Activated naive CD8-positive, alpha-beta T cell treated with anti-CD3 and anti-CD28 coated beads, Interleukin-2, amount 10 ng/mL, durations not matched to agents 7 days and 5 days (primary cell): ENCODE measurements at regions not wholly inside any gene's neighbourhood (a gene's known extent, or its start where the extent isn't known, plus 50 kb on each side); places are given as distances from the start of the nearest gene placed in this dataset.
"Not testable (repeated sequence)": the region's sequence is repeated elsewhere in the genome, so short reads cannot be mapped to it uniquely, and the experiment has no call there.

Experiments used
- ATAC-seq: fragments of 150-1000 bp; cut with Tn5 transposase; one replicate; pipeline ENCODE4 v1.10.0; 2021; ENCODE audit warnings: low read depth, moderate library complexity
- POLR2A ChIA-PET: fragments of 350-600 bp; sonication (Branson Sonifier 250); formaldehyde crosslinking; loops from one replicate; lab custom pipeline; 2021; ENCODE audit warnings: antibody characterized with exemption; lab: Charles Lee
- DNase-seq: peaks from one replicate; pipeline ENCODE4 v3.0.0; 2021
- H3K27ac Mint-ChIP-seq: one replicate; pipeline ENCODE4 v1.8.0; 2022; ENCODE audit warnings: mild to moderate bottlenecking, mixed read lengths
- H3K27me3 Mint-ChIP-seq: one replicate; pipeline ENCODE4 v1.8.0; 2022; ENCODE audit warnings: mild to moderate bottlenecking, moderate library complexity, mixed read lengths
- H3K36me3 Mint-ChIP-seq: one replicate; pipeline ENCODE4 v1.8.0; 2021; ENCODE audit warnings: mild to moderate bottlenecking, mixed read lengths
- H3K4me1 Mint-ChIP-seq: one replicate; pipeline ENCODE4 v1.8.0; 2021; ENCODE audit warnings: mixed read lengths
- H3K4me3 Mint-ChIP-seq: one replicate; pipeline ENCODE4 v1.8.0; 2022; ENCODE audit warnings: mild to moderate bottlenecking, moderate library complexity, mixed read lengths
- H3K9me3 Mint-ChIP-seq: one replicate; pipeline ENCODE4 v1.8.0; 2021; ENCODE audit warnings: mixed read lengths

- POLR2A ChIA-PET, result no interaction called here
- H3K36me3 Mint-ChIP-seq, result no peaks in the 10 kb centered on the region
- no peak overlapping the region for H3K27ac Mint-ChIP-seq
- no peak for ATAC-seq
- DNase-seq, result no peak
- H3K4me1 Mint-ChIP-seq, result no peaks in the 10 kb centered on the region
- H3K4me3 Mint-ChIP-seq, result no peak overlapping the region
- H3K9me3 Mint-ChIP-seq, result no peaks in the 10 kb centered on the region
- no peaks in the 10 kb centered on the region for H3K27me3 Mint-ChIP-seq
These were observed 535.1 kb downstream of the TMEM135 start for GRCh38 chr11:87572881-87573280.

- POLR2A ChIA-PET, result no interaction called here
- H3K27me3 Mint-ChIP-seq, result no peaks in the 10 kb centered on the region
- no peak for DNase-seq
- no peak for ATAC-seq
- H3K9me3 Mint-ChIP-seq, result peaks cover 4% of the 10 kb centered on the region
- H3K36me3 Mint-ChIP-seq, result no peaks in the 10 kb centered on the region
- H3K4me3 Mint-ChIP-seq, result no peak overlapping the region
- no peak overlapping the region for H3K27ac Mint-ChIP-seq
- H3K4me1 Mint-ChIP-seq, result no peaks in the 10 kb centered on the region
These were observed 522.6 kb downstream of the TMEM135 start for GRCh38 chr11:87560352-87560751.

- H3K4me3 Mint-ChIP-seq, H3K27me3 Mint-ChIP-seq, H3K36me3 Mint-ChIP-seq, H3K4me1 Mint-ChIP-seq, ATAC-seq, H3K9me3 Mint-ChIP-seq, POLR2A ChIA-PET, DNase-seq, H3K27ac Mint-ChIP-seq: not testable (repeated sequence)
These were observed 522.1 kb downstream of the TMEM135 start for GRCh38 chr11:87559852-87560251.

- Mint-ChIP-seq H3K9me3 (peaks cover 4% of the 10 kb centered on the region), H3K4me1 (no peaks in the 10 kb centered on the region), H3K27ac (no peak overlapping the region), H3K36me3 (no peaks in the 10 kb centered on the region), H3K4me3 (no peak overlapping the region), H3K27me3 (no peaks in the 10 kb centered on the region)
- ATAC-seq (no peak), DNase-seq (no peak)
- POLR2A ChIA-PET, result no interaction called here
These were observed 517.4 kb downstream of the TMEM135 start for GRCh38 chr11:87555101-87555500.

GRCh38 chr11:87548797-87549196 is 511.1 kb downstream of the TMEM135 start:
- POLR2A ChIA-PET, result no interaction called here
- DNase-seq (no peak), ATAC-seq (no peak)
- H3K27ac Mint-ChIP-seq, result no peak overlapping the region
- H3K4me3 Mint-ChIP-seq, result no peak overlapping the region
- peaks cover 14% of the 10 kb centered on the region for H3K9me3 Mint-ChIP-seq
- no peaks in the 10 kb centered on the region for H3K4me1 Mint-ChIP-seq
- H3K36me3 Mint-ChIP-seq, result no peaks in the 10 kb centered on the region
- no peaks in the 10 kb centered on the region for H3K27me3 Mint-ChIP-seq

- Mint-ChIP-seq H3K4me3 (no peak overlapping the region), H3K9me3 (peaks cover 17% of the 10 kb centered on the region), H3K4me1 (no peaks in the 10 kb centered on the region), H3K27me3 (no peaks in the 10 kb centered on the region), H3K36me3 (no peaks in the 10 kb centered on the region), H3K27ac (no peak overlapping the region)
- DNase-seq, result no peak
- ATAC-seq, result no peak
- POLR2A ChIA-PET, result no interaction called here
These were observed 508.1 kb downstream of the TMEM135 start for GRCh38 chr11:87545858-87546257.

- ATAC-seq, result no peak
These were observed 501.9 kb downstream of the TMEM135 start for GRCh38 chr11:87539596-87539995.

GRCh38 chr11:87536565-87536964 is 498.8 kb downstream of the TMEM135 start:
- Mint-ChIP-seq H3K36me3 (no peaks in the 10 kb centered on the region), H3K4me1 (no peaks in the 10 kb centered on the region), H3K27me3 (no peaks in the 10 kb centered on the region), H3K9me3 (no peaks in the 10 kb centered on the region), H3K27ac (no peak overlapping the region), H3K4me3 (no peak overlapping the region)
- POLR2A ChIA-PET, result no interaction called here
- DNase-seq, result no peak
- ATAC-seq, result no peak

More at GRCh38 chr11:87539596-87539995, 501.9 kb downstream of the TMEM135 start:
- H3K36me3 Mint-ChIP-seq, result no peaks in the 10 kb centered on the region
- H3K9me3 Mint-ChIP-seq, result peaks cover 6% of the 10 kb centered on the region
- no peaks in the 10 kb centered on the region for H3K27me3 Mint-ChIP-seq
- no peak for DNase-seq
- H3K27ac Mint-ChIP-seq, result no peak overlapping the region
- POLR2A ChIA-PET, result no interaction called here
- no peak overlapping the region for H3K4me3 Mint-ChIP-seq
- no peaks in the 10 kb centered on the region for H3K4me1 Mint-ChIP-seq

- DNase-seq (no peak), ATAC-seq (no peak)
- no peak overlapping the region for H3K27ac Mint-ChIP-seq
- POLR2A ChIA-PET, result no interaction called here
- H3K4me1 Mint-ChIP-seq, result no peaks in the 10 kb centered on the region
- no peaks in the 10 kb centered on the region for H3K36me3 Mint-ChIP-seq
- no peak overlapping the region for H3K4me3 Mint-ChIP-seq
- no peaks in the 10 kb centered on the region for H3K9me3 Mint-ChIP-seq
- H3K27me3 Mint-ChIP-seq, result no peaks in the 10 kb centered on the region
These were observed 498.3 kb downstream of the TMEM135 start for GRCh38 chr11:87536016-87536415.

GRCh38 chr11:87535513-87535912 is 497.8 kb downstream of the TMEM135 start:
- ATAC-seq (no peak), DNase-seq (no peak)
- Mint-ChIP-seq H3K27me3 (no peaks in the 10 kb centered on the region), H3K27ac (no peak overlapping the region), H3K9me3 (no peaks in the 10 kb centered on the region), H3K4me1 (no peaks in the 10 kb centered on the region), H3K36me3 (no peaks in the 10 kb centered on the region), H3K4me3 (no peak overlapping the region)
- POLR2A ChIA-PET, result no interaction called here

GRCh38 chr11:87531835-87532234 is 494.1 kb downstream of the TMEM135 start:
- ATAC-seq, H3K4me1 Mint-ChIP-seq, H3K27me3 Mint-ChIP-seq, H3K27ac Mint-ChIP-seq, H3K4me3 Mint-ChIP-seq, DNase-seq, H3K36me3 Mint-ChIP-seq, POLR2A ChIA-PET, H3K9me3 Mint-ChIP-seq: not testable (repeated sequence)

GRCh38 chr11:87529486-87529885 is 491.8 kb downstream of the TMEM135 start:
- no peak overlapping the region for H3K27ac Mint-ChIP-seq
- no peak overlapping the region for H3K4me3 Mint-ChIP-seq
- no peaks in the 10 kb centered on the region for H3K36me3 Mint-ChIP-seq
- ATAC-seq, result no peak
- DNase-seq, result no peak
- POLR2A ChIA-PET, result no interaction called here
- H3K4me1 Mint-ChIP-seq, result no peaks in the 10 kb centered on the region
- no peaks in the 10 kb centered on the region for H3K27me3 Mint-ChIP-seq
- H3K9me3 Mint-ChIP-seq, result peaks cover 1% of the 10 kb centered on the region

- no peak for DNase-seq
- no peaks in the 10 kb centered on the region for H3K27me3 Mint-ChIP-seq
- no peaks in the 10 kb centered on the region for H3K36me3 Mint-ChIP-seq
- peaks cover 1% of the 10 kb centered on the region for H3K9me3 Mint-ChIP-seq
- POLR2A ChIA-PET, result no interaction called here
- no peak for ATAC-seq
- H3K27ac Mint-ChIP-seq, result no peak overlapping the region
- H3K4me3 Mint-ChIP-seq, result no peak overlapping the region
- H3K4me1 Mint-ChIP-seq, result no peaks in the 10 kb centered on the region
These were observed 491.0 kb downstream of the TMEM135 start for GRCh38 chr11:87528752-87529151.

- POLR2A ChIA-PET, result no interaction called here
These were observed 485.5 kb downstream of the TMEM135 start for GRCh38 chr11:87523276-87523675.

GRCh38 chr11:87518266-87518665 is 480.5 kb downstream of the TMEM135 start:
- no peaks in the 10 kb centered on the region for H3K27me3 Mint-ChIP-seq
- no peak for DNase-seq
- POLR2A ChIA-PET, result no interaction called here
- no peak overlapping the region for H3K4me3 Mint-ChIP-seq
- H3K9me3 Mint-ChIP-seq, result no peaks in the 10 kb centered on the region
- no peaks in the 10 kb centered on the region for H3K4me1 Mint-ChIP-seq
- ATAC-seq, result no peak
- H3K27ac Mint-ChIP-seq, result no peak overlapping the region
- no peaks in the 10 kb centered on the region for H3K36me3 Mint-ChIP-seq

More at GRCh38 chr11:87523276-87523675, 485.5 kb downstream of the TMEM135 start:
- Mint-ChIP-seq H3K9me3 (peaks cover 1% of the 10 kb centered on the region), H3K27ac (no peak overlapping the region), H3K36me3 (no peaks in the 10 kb centered on the region), H3K4me1 (no peaks in the 10 kb centered on the region), H3K4me3 (no peak overlapping the region), H3K27me3 (no peaks in the 10 kb centered on the region)
- ATAC-seq (no peak), DNase-seq (no peak)
